ENCODE measurements at regions not wholly inside any gene's neighbourhood (a gene's known extent, or its start where the extent isn't known, plus 50 kb on each side); places are given as distances from the start of the nearest gene placed in this dataset.

DNA sequence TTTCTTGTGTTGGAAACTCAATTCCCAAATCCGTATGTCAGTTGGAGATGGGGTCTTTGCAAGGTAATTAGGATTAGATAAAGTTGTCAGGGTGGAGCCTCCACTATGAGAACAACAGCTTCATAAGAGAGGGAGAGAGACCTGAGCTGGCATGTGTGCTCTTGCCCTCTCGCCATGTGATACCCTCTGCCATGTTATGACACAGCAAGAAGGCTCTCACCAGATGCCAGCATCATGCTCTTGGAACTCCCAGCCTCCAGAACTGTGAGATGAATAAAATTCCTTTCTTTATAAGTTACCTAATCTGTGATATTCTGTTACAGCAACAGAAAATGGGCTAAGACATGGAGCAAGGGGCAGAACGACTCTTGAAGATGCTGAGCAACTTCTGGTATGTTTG is 201.9 kb upstream of the BOD1L1 start:
- Histone ChIP-seq H3K27me3 (ENCODE audit: low read length) (no peaks in the 10 kb centered on the region), H3K4me2 (ENCODE audit: low read length) (no peak overlapping the region), H3K79me2 (ENCODE audit: low read length) (no peaks in the 10 kb centered on the region), H3K4me3 (ENCODE audit: low read length) (no peak overlapping the region), H3K9me2 (replicated peaks; ENCODE audit: low read length) (no peaks in the 10 kb centered on the region), H3F3A (ENCODE audit: low read length, unreplicated experiment) (no peaks in the 10 kb centered on the region), H3K9ac (ENCODE audit: low read length) (no peak overlapping the region), H3K36me3 (ENCODE audit: low read depth, low read length) (no peaks in the 10 kb centered on the region), H2AFZ (ENCODE audit: low read length) (no peak overlapping the region), H3K27ac (ENCODE audit: low read length) (no peak overlapping the region), H4K20me1 (ENCODE audit: low read length) (no peaks in the 10 kb centered on the region), H3K9me3 (ENCODE audit: low read length) (no peaks in the 10 kb centered on the region), H3K4me1 (ENCODE audit: insufficient read depth, low read length) (no peaks in the 10 kb centered on the region)
- TF ChIP-seq EZH2phosphoT487 (IDR thresholded peaks at IDR 0.05; ENCODE audit: borderline replicate concordance, low read length) (no peak), EZH2 (IDR thresholded peaks at IDR 0.05; ENCODE audit: low read length, unreplicated experiment) (no peak)
- TF ChIP-seq, protein P1, sequence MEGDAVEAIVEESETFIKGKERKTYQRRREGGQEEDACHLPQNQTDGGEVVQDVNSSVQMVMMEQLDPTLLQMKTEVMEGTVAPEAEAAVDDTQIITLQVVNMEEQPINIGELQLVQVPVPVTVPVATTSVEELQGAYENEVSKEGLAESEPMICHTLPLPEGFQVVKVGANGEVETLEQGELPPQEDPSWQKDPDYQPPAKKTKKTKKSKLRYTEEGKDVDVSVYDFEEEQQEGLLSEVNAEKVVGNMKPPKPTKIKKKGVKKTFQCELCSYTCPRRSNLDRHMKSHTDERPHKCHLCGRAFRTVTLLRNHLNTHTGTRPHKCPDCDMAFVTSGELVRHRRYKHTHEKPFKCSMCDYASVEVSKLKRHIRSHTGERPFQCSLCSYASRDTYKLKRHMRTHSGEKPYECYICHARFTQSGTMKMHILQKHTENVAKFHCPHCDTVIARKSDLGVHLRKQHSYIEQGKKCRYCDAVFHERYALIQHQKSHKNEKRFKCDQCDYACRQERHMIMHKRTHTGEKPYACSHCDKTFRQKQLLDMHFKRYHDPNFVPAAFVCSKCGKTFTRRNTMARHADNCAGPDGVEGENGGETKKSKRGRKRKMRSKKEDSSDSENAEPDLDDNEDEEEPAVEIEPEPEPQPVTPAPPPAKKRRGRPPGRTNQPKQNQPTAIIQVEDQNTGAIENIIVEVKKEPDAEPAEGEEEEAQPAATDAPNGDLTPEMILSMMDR (conservative IDR thresholded peaks at IDR 0.05; ENCODE audit: low read depth, low read length) = no peak
- CTCF ChIA-PET = no interaction called here
- POLR2A ChIA-PET (ENCODE audit: unreplicated experiment) = no interaction called here
- no TSS peak for BruUV-seq (replicated peaks)
- ATAC-seq = no peak
- no peak for DNase-seq
- intact Hi-C loops (cut with micrococcal nuclease) = no loop called here

DNA sequence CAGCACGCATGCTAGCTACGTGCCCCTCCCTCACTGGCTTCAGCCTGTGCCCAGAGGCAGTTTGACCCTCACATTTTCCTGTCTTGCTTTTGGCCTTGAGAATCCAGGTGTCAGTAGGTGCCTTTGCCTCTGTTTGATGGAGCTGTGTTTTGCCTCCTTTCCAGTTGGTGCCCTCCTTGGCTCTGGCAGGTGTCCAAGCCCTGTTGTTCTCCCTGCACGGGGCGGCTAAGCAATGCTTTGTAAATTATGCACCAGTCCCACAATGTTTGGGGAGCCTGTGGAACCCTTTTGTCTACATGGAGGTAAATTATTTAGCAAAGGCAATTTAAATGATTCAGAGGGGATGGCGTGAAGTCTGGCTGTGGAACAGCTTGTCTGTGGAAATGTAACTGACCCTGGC is 202.9 kb upstream of the BOD1L1 start:
- no peaks in the 10 kb centered on the region for H3K36me3 ChIP-seq (ENCODE audit: low read depth, low read length)
- no peaks in the 10 kb centered on the region for H3K4me1 ChIP-seq (ENCODE audit: insufficient read depth, low read length)
- ATAC-seq (no peak), DNase-seq (no peak)
- no TSS peak for BruUV-seq (replicated peaks)
- no peak overlapping the region for H2AFZ ChIP-seq (ENCODE audit: low read length)
- H3K4me2 ChIP-seq (ENCODE audit: low read length) = no peak overlapping the region
- H3F3A ChIP-seq (ENCODE audit: low read length, unreplicated experiment) = no peaks in the 10 kb centered on the region
- ChIA-PET CTCF (no interaction called here), POLR2A (ENCODE audit: unreplicated experiment) (no interaction called here)
- H3K9me2 ChIP-seq (replicated peaks; ENCODE audit: low read length) = no peaks in the 10 kb centered on the region
- H3K9me3 ChIP-seq (ENCODE audit: low read length) = no peaks in the 10 kb centered on the region
- H3K79me2 ChIP-seq (ENCODE audit: low read length) = no peaks in the 10 kb centered on the region
- no peaks in the 10 kb centered on the region for H4K20me1 ChIP-seq (ENCODE audit: low read length)
- intact Hi-C loops (cut with micrococcal nuclease) = no loop called here
- TF ChIP-seq EZH2phosphoT487 (IDR thresholded peaks at IDR 0.05; ENCODE audit: borderline replicate concordance, low read length) (no peak), EZH2 (IDR thresholded peaks at IDR 0.05; ENCODE audit: low read length, unreplicated experiment) (no peak)
- TF ChIP-seq, protein P1 (conservative IDR thresholded peaks at IDR 0.05; ENCODE audit: low read depth, low read length) = no peak
- no peak overlapping the region for H3K27ac ChIP-seq (ENCODE audit: low read length)
- H3K9ac ChIP-seq (ENCODE audit: low read length) = no peak overlapping the region
- H3K4me3 ChIP-seq (ENCODE audit: low read length) = no peak overlapping the region
- H3K27me3 ChIP-seq (ENCODE audit: low read length) = no peaks in the 10 kb centered on the region

DNA sequence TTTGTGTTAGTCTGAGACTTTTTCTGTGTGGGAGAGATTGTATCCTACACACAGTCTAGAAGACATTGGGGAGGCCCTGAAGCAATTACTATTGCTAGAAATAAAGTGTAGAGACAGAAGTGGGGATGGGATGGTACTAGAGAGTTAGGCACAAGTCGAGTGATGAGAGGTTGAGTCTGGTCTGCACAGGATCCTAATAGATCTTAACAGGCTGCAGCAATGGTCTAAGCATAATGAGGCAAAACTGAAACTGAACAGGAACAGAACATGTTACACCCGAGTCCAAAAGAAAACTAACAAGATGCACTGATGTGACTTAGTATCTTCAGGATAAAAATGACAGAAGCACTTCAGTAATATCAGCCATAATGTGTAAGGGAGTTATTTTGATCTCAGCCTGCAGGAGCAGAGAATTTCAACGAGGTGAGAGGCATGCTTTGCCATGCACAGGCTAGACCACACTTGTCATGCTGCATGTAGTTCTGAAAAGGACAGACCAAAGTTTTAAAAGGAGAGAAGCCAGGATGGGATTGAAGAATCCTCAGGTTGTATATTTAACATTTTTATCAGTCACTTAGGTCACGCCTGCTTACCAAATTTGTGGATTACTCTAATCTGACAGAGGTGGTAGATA is 205.8 kb upstream of the BOD1L1 start:
- no peak for TF ChIP-seq EZH2 (IDR thresholded peaks at IDR 0.05; ENCODE audit: low read length, unreplicated experiment)
- TF ChIP-seq EZH2phosphoT487 (IDR thresholded peaks at IDR 0.05; ENCODE audit: borderline replicate concordance, low read length) = no peak
- TF ChIP-seq, protein P1 (conservative IDR thresholded peaks at IDR 0.05; ENCODE audit: low read depth, low read length) = no peak

More for the DNA sequence above, 205.8 kb upstream of the BOD1L1 start:
- H3K36me3 ChIP-seq (ENCODE audit: low read depth, low read length) = no peaks in the 10 kb centered on the region
- no peaks in the 10 kb centered on the region for H3K9me3 ChIP-seq (ENCODE audit: low read length)
- no peak overlapping the region for H3K9ac ChIP-seq (ENCODE audit: low read length)
- no peaks in the 10 kb centered on the region for H3K4me1 ChIP-seq (ENCODE audit: insufficient read depth, low read length)
- H3K27ac ChIP-seq (ENCODE audit: low read length) = no peak overlapping the region
- no peaks in the 10 kb centered on the region for H3K27me3 ChIP-seq (ENCODE audit: low read length)
- no peaks in the 10 kb centered on the region for H3K9me2 ChIP-seq (replicated peaks; ENCODE audit: low read length)
- POLR2A ChIA-PET (ENCODE audit: unreplicated experiment) = no interaction called here
- no TSS peak for BruUV-seq (replicated peaks)
- H3K4me2 ChIP-seq (ENCODE audit: low read length) = no peak overlapping the region
- no peak overlapping the region for H2AFZ ChIP-seq (ENCODE audit: low read length)
- H3K4me3 ChIP-seq (ENCODE audit: low read length) = no peak overlapping the region
- H4K20me1 ChIP-seq (ENCODE audit: low read length) = no peaks in the 10 kb centered on the region
- no peaks in the 10 kb centered on the region for H3F3A ChIP-seq (ENCODE audit: low read length, unreplicated experiment)
- ATAC-seq (no peak), DNase-seq (no peak)
- intact Hi-C loops (cut with micrococcal nuclease) = no loop called here
- H3K79me2 ChIP-seq (ENCODE audit: low read length) = no peaks in the 10 kb centered on the region
- CTCF ChIA-PET = no interaction called here
